NCI-H1417 treated with DMSO at 0.1 percent for 48 hours (cell line): ENCODE measurements at regions not wholly inside any gene's neighbourhood (a gene's known extent, or its start where the extent isn't known, plus 50 kb on each side); places are given as distances from the start of the nearest gene placed in this dataset.

Source experiments
- DNase-seq: peaks from one replicate; lab custom pipeline; 2025; lab: John Stamatoyannopoulos, UW

- no peak for DNase-seq
Observed at GRCh38 chr13:110097013-110097412, 209.9 kb downstream of the COL4A1 start.

- no peak for DNase-seq
Observed at GRCh38 chr13:110092831-110093247, 214.1 kb downstream of the COL4A1 start.

DNA sequence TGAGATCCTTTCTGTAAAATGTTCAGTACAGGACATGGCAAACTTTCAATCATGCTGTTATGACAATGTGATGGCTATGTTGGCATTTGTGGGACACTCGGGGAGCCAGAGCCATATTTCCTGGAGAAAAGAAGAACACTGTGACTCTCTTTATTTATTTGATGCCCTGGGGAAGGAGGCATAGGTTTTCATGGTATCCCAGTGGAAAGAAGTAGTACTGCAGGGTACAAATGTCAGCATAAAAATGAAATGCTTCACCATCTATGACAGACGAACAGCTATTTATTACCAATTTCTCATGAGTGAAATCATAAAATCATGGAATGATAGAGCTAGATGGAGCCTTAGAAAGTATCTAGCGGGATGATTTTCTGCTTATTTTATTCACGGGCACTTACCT is 217.1 kb downstream of the COL4A1 start:
- no peak for DNase-seq

- no peak for DNase-seq
Observed at GRCh38 chr13:110089100-110089499, 217.9 kb downstream of the COL4A1 start.

DNA sequence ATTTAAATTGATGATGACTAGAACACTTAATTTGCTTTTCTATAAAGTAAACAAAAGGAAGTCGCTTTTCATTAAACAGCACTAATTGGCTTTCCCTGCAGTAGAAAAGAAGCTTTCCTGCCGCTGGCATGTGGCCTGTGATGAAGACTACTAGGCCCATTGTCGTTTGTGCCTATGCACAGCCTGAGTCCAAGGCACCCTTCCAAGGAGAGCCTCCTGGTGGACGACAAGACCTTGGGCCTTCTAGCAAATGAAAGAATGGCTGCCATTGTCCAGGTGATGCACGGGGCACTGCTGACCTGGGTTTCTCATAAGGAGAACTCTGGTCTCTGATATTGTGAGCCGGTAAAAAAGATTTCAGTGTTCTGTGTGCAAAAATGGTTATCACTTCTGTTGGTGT is 233.0 kb downstream of the COL4A1 start:
- no peak for DNase-seq

DNA sequence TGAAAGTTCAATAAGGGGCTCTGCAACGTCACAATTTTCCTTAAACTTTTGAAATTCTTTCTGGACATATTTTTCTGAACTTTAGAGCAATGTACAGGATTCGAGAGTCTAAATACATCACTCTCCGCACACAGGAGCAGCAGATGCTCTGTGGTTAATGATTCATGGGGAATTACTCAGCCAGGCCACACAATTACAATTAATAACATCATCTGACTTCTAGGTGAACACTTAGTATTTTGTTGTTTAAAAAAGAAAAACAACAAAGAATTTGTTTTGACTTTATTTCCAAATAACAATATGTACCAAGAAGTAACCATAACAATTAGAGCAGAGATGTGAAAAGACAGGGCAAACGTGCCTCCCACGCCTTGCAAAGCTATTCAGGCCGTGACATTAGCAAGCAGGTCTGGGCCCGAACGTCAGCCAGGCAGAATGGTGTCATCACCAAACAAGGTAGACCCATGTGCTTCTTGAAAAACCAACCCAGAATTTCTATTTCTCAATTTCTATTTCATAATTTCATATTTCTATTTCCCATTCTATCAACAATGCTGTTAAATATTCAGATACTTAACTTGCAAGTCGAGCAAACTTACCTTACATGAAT is 236.3 kb downstream of the COL4A1 start:
- DNase-seq: no peak

GRCh38 chr13:110070046-110070445 is 236.9 kb downstream of the COL4A1 start:
- no peak for DNase-seq

- no peak for DNase-seq
Observed at GRCh38 chr13:110068176-110068473, 238.8 kb downstream of the COL4A1 start.

GRCh38 chr13:110067355-110068175 is 239.4 kb downstream of the COL4A1 start:
- DNase-seq: no peak

- DNase-seq: no peak
Observed at GRCh38 chr13:110065780-110066179, 241.2 kb downstream of the COL4A1 start.

GRCh38 chr13:110063490-110064421 is 243.2 kb downstream of the COL4A1 start:
- DNase-seq: no peak

GRCh38 chr13:110062777-110063442 is 244.0 kb downstream of the COL4A1 start:
- no peak for DNase-seq

DNA sequence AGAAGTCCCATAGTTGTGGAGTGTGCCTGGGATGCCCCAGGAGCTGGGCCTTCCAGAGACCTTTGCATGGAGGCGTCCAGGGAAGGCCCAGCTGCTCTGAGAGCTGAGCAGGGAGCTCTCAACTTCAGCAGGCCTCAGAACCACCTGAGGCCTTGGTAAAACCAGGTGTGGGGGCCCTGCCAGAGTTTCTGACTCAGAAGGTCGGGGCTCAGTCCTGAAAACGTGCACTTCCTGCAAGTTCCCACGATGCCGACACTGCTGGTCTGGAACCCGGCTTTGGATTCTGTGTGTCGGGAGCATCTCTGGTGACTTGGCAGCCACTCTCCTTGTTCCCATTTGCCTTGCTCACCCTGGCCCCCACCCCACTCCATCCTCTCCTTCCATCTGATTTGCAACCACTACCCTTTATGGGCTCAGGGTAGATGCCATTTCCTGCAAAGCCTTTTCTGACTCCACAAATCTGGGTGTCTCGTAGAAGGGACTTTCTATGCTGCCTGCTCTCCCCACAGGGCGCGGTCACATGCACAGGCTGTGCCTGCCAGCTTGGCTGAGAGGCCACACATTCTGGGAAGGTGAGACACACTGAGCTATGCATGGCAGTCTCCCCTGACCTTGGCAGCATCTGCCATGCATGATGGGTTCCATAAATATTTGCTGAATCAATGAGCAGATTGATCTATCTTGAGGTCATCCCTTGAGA is 244.7 kb downstream of the COL4A1 start:
- DNase-seq: no peak

DNA sequence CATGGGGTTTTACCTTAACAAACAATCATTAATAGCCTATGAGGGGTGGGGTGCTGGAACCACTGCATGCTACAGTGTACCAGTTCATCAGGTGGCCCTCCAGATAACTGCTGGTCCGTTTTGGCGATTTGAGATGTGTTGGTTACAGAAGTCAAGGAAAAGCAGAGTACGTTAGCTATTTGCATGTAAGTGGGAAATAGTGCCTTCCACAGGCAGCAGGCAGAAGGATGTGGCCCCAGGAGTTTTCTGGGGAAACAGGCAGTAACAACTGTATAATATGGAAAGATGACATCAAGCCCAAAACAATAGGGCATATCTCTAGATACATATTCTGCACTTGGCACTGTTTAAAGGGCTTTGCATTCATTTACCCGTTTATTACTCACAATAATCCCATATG is 245.7 kb downstream of the COL4A1 start:
- no peak for DNase-seq

GRCh38 chr13:110057052-110057451 is 249.9 kb downstream of the COL4A1 start:
- DNase-seq: no peak

GRCh38 chr13:110056640-110057039 is 250.3 kb downstream of the COL4A1 start:
- no peak for DNase-seq

GRCh38 chr13:110055089-110055488 is 251.9 kb downstream of the COL4A1 start:
- DNase-seq: no peak

DNA sequence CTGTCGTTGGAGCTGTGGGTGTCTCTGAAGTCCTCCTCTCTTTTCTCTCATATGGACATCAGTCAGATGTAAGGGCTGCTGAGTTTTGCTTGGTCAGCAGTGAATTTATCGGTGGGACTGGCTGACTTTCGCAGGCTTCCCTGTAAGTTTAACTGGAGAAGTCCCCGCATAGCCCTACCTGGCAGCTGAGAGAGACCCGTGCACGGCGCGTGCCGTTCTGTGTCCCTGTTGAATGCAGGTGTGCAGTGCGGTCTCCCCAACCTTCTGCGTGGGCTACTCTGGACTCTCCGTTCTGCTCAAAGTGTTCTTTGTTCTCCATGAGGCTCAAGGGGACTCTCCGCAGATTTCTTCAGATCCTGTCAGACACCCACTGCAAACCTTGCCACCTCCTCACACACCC is 252.9 kb downstream of the COL4A1 start:
- no peak for DNase-seq

DNA sequence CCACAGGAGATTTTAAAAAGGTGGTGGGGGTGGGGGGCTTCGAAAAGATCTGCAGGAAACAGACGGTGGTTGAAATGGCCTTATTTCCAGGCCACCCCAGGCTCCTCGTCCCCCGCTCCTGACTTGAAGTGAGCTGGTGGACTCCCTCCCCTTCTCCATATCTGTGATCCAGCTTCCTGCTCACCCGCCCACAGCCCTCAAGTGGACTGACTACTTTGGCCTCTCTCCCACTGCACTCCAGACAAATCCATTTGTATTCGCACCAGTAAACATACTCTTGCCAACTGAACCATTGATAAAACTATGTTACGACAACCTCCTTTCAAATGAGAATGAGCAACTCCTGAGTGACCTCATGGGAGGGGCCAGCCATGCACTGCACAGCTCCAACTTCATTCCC is 259.5 kb downstream of the COL4A1 start:
- DNase-seq: no peak

GRCh38 chr13:110046811-110047210 is 260.1 kb downstream of the COL4A1 start:
- no peak for DNase-seq

DNA sequence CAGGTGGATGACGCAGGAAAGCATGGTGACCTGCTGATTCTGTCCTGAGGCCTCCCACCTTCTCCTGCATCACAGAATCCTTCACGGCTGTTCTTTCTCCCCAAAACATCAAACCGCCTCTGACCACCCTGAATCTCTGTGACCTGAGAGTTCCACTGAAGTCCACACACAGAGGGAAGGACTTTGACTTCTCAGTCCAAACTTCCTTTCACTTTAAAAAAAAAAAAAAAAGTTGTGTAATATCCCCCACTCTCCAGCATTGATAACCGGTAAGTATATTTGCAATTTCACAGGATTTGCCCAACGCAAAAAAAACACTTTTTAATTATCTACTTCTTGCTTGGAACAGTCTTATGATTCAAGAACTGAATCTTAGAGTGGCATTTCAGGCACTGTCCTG is 259.5 kb upstream of the IRS2 start:
- DNase-seq: no peak

GRCh38 chr13:110045202-110045601 is 258.8 kb upstream of the IRS2 start:
- DNase-seq: no peak
